A673 (cell line): ENCODE measurements at regions not wholly inside any gene's neighbourhood (a gene's known extent, or its start where the extent isn't known, plus 50 kb on each side); places are given as distances from the start of the nearest gene placed in this dataset.

ENCODE experiments used
- EZH2 ChIP-seq: fragments of 200-600 bp; sonication (generic); IDR thresholded peaks from 2 replicates; pipeline ENCODE4 v1.6.1; 2017; ENCODE audit warnings: borderline replicate concordance, low read depth, mild to moderate bottlenecking, mixed read lengths, antibody characterized with exemption, low read length; ENCODE audit not compliant: poor library complexity, severe bottlenecking
- TF ChIP-seq, protein P1 (sequence below): fragments of 300-800, 200-600 bp; sonication (generic); conservative IDR thresholded peaks from 2 replicates; pipeline ENCODE4 v1.5.1; 2017; ENCODE audit warnings: low read depth, mild to moderate bottlenecking, antibody characterized with exemption, low read length, moderate library complexity, mixed read lengths

DNA sequence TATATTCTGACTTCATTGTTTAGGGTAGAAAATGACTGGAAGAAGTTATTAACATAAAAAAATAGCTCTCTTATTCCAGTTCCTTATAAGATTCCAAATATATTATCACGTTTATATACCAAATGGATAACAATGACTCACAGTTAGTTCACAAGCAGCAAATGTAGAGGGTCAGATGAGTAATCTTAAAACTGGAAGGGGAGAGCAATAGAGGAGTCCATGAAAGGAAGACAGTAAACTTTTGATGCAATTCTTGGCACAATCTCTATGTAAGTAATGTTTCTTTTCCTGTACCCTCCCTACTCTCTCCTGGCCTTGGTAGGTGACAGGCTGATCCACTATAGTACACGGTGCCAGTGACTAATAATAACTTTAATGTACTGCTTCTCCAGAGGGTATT is 259.0 kb upstream of the TRPC5 start:
- TF ChIP-seq, protein P1, sequence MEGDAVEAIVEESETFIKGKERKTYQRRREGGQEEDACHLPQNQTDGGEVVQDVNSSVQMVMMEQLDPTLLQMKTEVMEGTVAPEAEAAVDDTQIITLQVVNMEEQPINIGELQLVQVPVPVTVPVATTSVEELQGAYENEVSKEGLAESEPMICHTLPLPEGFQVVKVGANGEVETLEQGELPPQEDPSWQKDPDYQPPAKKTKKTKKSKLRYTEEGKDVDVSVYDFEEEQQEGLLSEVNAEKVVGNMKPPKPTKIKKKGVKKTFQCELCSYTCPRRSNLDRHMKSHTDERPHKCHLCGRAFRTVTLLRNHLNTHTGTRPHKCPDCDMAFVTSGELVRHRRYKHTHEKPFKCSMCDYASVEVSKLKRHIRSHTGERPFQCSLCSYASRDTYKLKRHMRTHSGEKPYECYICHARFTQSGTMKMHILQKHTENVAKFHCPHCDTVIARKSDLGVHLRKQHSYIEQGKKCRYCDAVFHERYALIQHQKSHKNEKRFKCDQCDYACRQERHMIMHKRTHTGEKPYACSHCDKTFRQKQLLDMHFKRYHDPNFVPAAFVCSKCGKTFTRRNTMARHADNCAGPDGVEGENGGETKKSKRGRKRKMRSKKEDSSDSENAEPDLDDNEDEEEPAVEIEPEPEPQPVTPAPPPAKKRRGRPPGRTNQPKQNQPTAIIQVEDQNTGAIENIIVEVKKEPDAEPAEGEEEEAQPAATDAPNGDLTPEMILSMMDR: no peak
- no peak for TF ChIP-seq EZH2
